WTC11 (cell line): ENCODE measurements at regions not wholly inside any gene's neighbourhood (a gene's known extent, or its start where the extent isn't known, plus 50 kb on each side); places are given as distances from the start of the nearest gene placed in this dataset.

Experiments used
- CTCF ChIP-seq: fragments of 200-600 bp; IDR thresholded peaks from 2 replicates; pipeline ENCODE4 v1.8.0; 2022; ENCODE audit warnings: antibody characterized with exemption
- E2F5 ChIP-seq: sonication (generic); formaldehyde crosslinking; IDR thresholded peaks from 2 replicates; pipeline ENCODE4 v1.8.1; 2022; ENCODE audit warnings: mild to moderate bottlenecking, moderate library complexity, missing genetic modification reagents
- KAT7 ChIP-seq: sonication (generic); formaldehyde crosslinking; IDR thresholded peaks from 2 replicates; pipeline ENCODE4 v1.8.1; 2023; ENCODE audit warnings: missing genetic modification reagents, mild to moderate bottlenecking, borderline replicate concordance
- NFATC4 ChIP-seq: fragments of 250-450 bp; sonication (Bioruptor Pico); IDR thresholded peaks from 2 replicates; pipeline ENCODE4 v1.9.0; 2021; ENCODE audit warnings: mild to moderate bottlenecking
- NFE2L1 ChIP-seq: sonication (generic); formaldehyde crosslinking; IDR thresholded peaks from 2 replicates; pipeline ENCODE4 v1.8.1; 2023; ENCODE audit warnings: missing genetic modification reagents
- NR2C2 ChIP-seq: sonication (generic); formaldehyde crosslinking; IDR thresholded peaks from 2 replicates; pipeline ENCODE4 v1.8.0; 2022; ENCODE audit warnings: mild to moderate bottlenecking, missing genetic modification reagents
- OVOL2 ChIP-seq: fragments of 250-450 bp; sonication (Bioruptor Pico); IDR thresholded peaks from 2 replicates; pipeline ENCODE4 v1.9.0; 2021; ENCODE audit warnings: mild to moderate bottlenecking, borderline replicate concordance
- SP1 ChIP-seq: sonication (generic); formaldehyde crosslinking; conservative IDR thresholded peaks from 2 replicates; pipeline ENCODE4 v1.8.1; 2022; ENCODE audit warnings: missing genetic modification reagents

- TF ChIP-seq SP1 (CRISPR knock-in tag): no peak
- TF ChIP-seq NFE2L1: no peak
- TF ChIP-seq NFATC4 (CRISPR knock-in tag): no peak
- TF ChIP-seq E2F5 (CRISPR knock-in tag): no peak
- TF ChIP-seq NR2C2 (CRISPR knock-in tag): no peak
- no peak for TF ChIP-seq KAT7 (CRISPR knock-in tag)
- no peak for TF ChIP-seq CTCF
- no peak for TF ChIP-seq OVOL2 (CRISPR knock-in tag)
Observed at GRCh38 chr22:25397616-25398015, 166.9 kb upstream of the GRK3 start.
